NCI-H187 treated with DMSO at 0.1 percent for 48 hours (cell line): ENCODE measurements at regions not wholly inside any gene's neighbourhood (a gene's known extent, or its start where the extent isn't known, plus 50 kb on each side); places are given as distances from the start of the nearest gene placed in this dataset.

Experiments used
- DNase-seq: peaks from one replicate; lab custom pipeline; 2025; lab: John Stamatoyannopoulos, UW

DNA sequence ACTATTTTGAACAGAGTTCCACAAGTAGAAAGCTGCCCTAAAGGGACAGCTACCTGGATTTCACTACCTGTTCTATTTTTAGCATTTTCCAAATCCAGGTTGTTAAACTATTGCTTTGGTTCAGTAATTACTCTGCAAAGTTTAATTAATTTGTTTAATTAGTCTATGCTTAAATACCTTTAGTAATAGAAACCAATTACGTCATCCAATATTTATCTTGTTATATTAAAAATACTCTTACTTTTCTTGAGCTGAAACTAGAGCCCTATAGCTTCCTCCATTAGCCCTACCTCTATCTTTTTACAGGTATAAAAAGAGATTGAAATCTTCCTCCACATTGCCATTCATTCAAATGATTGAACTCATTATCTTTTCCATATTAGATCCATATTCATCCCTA, 514.6 kb downstream of the DSC3 start:
- DNase-seq: no peak

DNA sequence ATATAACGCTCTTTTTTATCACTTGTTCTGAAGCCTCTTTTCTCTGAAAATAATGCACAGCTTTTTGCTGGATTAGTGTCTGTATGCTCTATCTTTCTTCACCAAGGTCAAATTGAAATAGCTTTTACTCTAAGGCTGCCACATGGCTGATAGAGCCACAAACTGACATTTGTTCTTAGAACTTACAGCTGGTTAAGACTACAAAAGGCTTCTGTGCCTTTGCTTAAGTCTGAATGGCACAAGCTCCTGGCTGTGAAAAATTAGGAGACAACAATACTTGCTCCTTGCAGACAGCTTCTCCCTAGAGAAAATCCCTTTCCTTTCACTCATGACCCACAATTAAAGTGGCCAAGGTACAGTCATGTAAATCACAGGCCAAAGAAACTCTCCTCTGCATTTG, 515.3 kb downstream of the DSC3 start:
- DNase-seq: no peak

GRCh38 chr18:30522288-30522929, 520.1 kb downstream of the DSC3 start:
- DNase-seq: no peak

DNA sequence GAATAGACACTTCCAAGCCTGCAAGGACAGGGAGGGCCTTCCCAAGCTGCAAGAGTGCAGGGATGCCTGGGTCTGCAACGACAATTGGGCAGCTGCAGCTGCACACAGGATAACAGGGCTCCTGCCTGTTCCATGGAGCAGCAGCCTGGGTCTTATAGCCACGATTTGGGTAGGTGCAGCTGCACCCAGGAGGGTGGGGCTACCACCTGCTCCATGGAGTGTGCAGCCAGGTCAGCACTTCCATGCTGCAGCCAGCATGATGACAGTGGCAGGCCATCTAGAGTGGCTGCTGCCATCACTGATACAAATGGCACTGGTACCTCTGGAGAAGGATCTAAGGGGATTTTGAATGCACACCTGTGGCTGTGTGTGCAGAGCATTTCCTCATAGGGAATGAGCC, 528.5 kb downstream of the DSC3 start:
- DNase-seq: no peak

DNA sequence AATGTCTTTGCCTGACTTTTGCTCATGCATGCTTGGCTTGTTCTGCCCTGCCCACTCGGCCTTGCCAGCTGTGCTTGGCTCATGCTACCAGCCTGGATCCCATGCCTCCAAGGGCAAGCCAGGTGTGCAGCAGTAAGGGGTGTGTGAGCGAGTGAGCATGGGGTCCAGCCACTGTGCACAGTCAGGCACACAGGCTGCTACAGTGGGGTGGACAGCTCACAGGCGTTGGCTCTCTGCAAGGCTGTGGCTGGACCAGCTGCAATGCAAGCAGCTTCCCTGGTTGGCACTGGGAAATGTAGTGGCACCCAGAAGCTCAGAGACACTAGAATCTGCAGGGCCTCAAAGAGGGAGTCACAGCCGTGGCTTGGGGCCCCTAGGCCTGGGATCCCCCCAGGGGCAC, 529.7 kb downstream of the DSC3 start:
- DNase-seq: no peak

DNA sequence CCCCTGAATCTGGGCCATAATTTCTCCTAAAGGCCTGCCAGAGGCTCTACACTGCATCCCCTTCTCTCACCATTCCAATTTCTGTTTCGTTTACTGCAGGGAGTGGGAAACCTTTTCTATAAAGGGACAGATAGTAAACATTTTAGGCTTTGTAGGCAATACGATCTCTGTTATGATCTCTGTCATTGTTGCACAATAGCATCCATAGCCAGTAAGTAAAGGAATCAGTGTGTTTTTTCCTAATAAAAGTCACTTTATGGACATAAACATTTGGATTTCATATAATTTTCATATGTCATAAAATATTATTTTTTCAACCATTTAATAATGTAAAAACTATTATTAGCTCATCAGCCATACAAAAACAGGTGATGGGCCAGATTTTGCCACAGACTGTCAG, 531.7 kb downstream of the DSC3 start:
- DNase-seq: no peak

DNA sequence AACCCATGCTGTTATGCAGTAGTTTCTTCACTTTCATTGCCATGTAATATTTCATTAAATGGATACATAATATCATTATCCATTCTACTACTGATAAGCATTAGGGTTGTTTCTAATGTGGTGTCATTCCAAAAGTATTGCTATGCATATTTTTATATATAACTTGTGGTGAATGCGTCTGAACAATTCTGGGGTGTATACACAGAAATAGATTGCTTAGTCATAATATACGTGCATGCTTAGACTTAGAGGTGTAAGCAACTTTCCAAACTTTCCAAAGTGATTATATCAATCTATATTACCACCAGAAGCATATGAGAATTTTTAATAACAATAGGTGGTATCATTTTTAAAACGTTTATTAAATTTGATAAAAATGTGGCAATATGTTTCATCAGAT, 540.9 kb downstream of the DSC3 start:
- DNase-seq: no peak

DNA sequence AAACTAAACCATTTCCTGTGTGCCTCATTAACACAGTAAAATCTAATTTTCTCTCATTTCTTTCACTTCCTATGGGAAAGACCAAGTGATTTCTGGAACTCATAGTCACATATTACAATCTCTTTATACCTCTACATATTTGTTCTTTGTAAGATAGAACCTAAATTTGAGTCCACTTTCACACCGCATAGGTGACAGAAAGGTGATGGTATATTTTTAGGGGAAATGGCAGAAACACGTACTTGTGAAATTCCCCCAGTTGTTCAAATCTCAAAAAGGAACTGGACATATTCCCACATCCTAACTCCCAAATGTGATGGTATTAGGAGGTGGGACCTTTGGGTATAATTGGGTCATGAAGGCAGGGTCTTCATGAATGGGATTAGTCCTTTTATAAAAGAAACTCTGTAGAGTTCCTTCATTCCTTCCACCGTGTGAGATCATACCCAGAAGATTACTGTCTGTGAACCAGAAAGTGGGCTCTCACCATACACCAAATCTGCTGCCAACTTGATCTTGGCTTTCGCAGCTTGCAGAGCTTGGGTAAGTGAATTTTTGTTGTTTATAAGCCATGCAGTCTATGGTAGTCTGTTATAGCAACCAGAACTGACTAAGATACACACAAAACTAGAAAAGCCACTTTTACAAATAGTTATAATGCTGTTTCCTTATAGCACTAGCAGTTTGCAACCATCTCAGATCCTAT, 542.1 kb downstream of the DSC3 start:
- DNase-seq: no peak

DNA sequence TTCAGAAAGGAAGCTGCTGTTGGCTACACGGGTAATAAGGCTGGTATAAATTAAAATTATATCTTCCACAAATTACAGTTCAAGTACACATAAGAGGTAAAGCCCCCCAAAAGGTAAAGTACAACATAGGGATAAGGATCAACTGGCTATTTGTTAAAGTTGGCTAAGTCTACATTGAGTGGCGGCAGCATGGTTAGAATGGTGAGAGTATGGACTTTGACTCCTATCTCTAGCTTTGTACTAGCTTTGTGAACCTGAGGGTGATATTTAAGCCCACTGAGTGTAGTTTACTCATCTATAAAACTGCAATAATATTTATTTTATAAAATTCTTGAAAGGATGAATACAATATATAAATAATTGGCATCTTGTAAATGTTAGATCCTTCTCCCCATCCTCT, 542.8 kb downstream of the DSC3 start:
- no peak for DNase-seq

DNA sequence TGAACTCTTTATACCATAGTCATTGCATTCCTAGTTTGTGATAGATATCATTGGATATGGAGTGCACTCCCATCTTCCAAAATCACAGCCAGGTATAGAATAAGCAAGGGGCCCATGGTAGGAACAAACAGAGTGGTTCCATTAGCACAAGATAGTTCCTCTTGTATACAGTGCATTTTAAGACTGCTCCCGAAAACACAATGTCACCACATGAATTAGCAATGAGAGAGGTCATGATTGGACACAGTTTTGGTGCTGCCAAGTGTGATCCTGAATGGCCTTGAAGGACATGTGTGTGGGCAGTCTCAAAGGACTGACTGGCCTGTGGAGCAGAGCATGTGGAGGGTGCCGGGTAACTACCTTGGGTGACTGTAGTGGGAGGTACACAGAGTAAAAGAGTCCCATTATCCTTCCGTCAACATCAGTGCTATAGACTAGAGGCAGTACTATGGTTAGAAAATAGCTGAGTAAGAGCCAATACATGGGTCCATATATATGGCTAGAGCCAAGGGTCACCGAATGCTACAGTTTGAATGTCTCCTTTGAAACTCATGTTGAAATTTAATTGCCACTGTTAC, 549.9 kb downstream of the DSC3 start:
- no peak for DNase-seq

GRCh38 chr18:30491815-30492551, 550.6 kb downstream of the DSC3 start:
- DNase-seq: no peak

DNA sequence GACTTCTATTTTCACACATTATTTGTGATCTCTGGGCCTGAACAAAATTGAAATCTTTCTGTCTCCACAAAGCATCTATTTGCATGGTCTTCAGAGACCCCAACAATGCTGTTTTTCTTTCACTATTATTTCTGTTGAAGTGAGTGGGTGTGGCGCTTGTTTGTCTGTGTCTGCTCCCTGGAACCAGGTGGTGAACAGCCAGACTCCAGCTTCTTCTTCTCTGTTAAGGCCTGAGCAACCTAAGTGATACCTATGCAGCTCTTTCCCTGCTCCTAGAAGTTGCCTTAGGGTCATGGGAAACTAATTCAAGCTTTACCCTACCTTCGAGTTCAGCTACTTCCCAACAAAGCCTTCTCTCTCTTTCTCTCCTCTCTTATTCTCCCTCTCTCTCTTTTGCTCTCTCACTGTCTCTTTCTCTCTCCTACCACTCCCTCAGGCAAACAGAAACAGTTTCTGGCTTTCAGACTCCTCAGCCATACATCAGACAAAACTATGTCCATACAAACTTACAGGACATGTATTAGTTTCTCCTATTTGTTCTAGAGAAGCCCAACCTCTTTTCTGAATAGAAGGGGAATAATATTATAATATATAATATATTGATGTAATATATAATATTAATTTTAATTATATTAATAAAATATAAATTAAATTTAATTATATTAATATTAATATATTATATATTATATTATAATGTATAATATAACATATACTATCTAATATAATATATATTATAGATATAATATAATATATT, 552.5 kb downstream of the DSC3 start:
- no peak for DNase-seq

DNA sequence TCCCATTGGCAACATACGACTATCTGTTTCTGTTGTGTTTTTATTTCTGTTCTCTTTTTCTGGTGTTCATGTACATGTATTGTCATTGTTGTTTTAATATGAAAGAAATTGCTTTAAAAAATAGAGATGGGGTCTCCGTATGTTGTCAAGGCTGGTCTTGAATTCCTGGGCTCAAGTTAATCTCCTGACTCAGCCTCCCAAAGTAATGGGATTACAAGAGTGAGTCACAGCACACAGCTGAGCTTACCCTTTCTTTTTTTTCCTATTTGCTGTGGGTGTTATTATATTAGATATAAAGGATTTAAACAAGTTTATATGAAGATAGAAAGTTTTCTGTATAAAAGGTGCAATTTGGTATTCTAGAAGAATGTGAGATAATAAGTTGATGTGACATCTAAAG, 554.6 kb downstream of the DSC3 start:
- DNase-seq: no peak

DNA sequence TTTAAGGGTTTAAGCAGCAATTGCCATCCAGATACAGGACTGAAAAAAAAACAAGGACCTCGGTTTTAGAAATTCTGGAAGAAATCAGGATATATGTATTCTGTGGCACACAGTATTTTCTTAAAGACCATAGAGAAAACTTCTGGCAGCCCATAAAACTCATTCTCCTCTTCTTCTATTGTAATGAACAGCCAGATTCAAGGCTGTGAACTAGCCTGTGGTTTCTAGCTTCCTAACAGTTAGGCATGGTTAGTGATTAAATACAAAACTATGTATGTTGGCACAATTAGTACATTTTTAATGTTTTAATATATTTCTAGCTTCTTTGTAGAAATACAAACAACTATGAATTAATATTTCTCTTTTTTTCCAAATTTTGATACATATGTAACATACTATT, 555.7 kb downstream of the DSC3 start:
- no peak for DNase-seq

- DNase-seq: no peak
Observed at GRCh38 chr18:30485078-30485477, 557.5 kb downstream of the DSC3 start.

DNA sequence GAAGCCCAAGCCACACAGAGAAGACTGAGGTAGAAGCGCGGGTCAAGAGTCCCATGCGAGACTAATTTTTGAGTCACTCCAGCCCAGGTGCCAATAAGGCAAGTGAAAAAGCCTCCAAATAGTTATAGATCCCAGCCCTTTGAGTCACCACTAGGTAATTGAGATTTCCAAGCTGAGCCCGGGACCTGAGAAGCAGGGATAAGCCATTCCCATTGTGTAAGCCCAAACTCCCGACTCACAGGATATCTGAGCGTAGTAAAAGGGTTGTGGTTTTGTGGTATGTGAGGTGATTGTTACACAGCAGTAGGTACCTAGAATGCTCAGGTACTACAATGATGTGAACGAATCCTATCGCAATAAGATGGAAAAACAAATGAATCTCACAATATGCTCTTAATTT, 560.7 kb downstream of the DSC3 start:
- no peak for DNase-seq

DNA sequence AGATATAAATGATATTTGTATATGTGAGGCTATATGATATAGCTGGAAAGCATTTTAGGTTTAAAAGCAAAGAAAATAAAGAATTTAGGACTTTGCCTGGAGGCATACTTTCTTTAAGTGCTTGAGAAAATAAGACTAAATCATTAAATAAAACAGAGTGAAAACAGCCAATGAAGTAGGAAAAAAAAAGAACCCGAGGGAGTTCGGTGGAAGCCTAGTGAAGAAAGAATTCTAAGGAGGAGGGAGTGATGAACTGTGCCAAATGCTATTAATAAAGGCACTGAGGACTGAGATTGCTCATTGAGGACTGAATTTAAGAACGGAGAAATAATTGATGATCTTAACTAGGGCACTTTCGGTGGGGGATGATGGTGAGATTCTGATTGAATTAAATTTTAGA, 573.5 kb downstream of the DSC3 start:
- DNase-seq: peak; percentile 7

GRCh38 chr18:30465096-30465495, 577.4 kb downstream of the DSC3 start:
- no peak for DNase-seq

- no peak for DNase-seq
Observed at GRCh38 chr18:30457156-30457555, 585.4 kb downstream of the DSC3 start.

- no peak for DNase-seq
Observed at GRCh38 chr18:30455741-30456140, 586.8 kb downstream of the DSC3 start.

DNA sequence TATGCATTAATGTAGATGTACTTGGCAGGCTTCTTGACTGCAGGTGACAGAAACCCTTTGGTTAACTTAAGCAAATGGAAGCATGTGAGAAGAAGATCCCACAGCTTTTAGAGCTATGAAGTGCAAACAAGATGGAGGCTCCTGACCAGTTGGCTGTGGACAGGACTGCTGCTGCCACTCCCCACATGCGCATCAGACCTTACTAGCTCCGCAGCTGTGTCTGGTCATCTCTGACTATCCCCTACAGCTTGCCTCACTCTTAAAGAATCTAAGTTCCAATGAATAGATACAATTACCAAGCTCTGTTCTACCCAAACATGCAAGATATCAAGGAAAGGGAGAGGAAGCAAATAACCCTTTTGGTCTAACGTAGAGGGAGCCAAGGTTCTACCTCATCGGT, 587.6 kb downstream of the DSC3 start:
- DNase-seq: no peak

- DNase-seq: no peak
Observed at GRCh38 chr18:30451981-30452380, 590.6 kb downstream of the DSC3 start.
